ENCODE measurements at regions not wholly inside any gene's neighbourhood (a gene's known extent, or its start where the extent isn't known, plus 50 kb on each side); places are given as distances from the start of the nearest gene placed in this dataset.

GRCh38 chr9:29866556-29866955, 2293.3 kb upstream of the C9orf72 start:
- intact Hi-C loops (cut with DNase I): no loop called here
- whole genome bisulfite sequencing, 2 donors: 48 to 50% methylated on average over 4 of the region's 4 CpGs
- H3K27me3 ChIP-seq: no peaks in the 10 kb centered on the region
- no peak overlapping the region for H3K4me3 ChIP-seq
- no peaks in the 10 kb centered on the region for H3K36me3 ChIP-seq
- no peak for TF ChIP-seq CTCF (IDR thresholded peaks at IDR 0.05)
- TF ChIP-seq POLR2A (IDR thresholded peaks at IDR 0.05): no peak
- H3K9me3 ChIP-seq: no peaks in the 10 kb centered on the region
- H3K27ac ChIP-seq: no peak overlapping the region
- DNase-seq: no peak
- no peaks in the 10 kb centered on the region for H3K4me1 ChIP-seq

GRCh38 chr9:29873579-29873978, 2300.3 kb upstream of the C9orf72 start:
- DNase-seq: no peak
- Histone ChIP-seq H3K27ac (no peak overlapping the region), H3K4me3 (no peak overlapping the region), H3K27me3 (no peaks in the 10 kb centered on the region), H3K9me3 (no peaks in the 10 kb centered on the region), H3K36me3 (no peaks in the 10 kb centered on the region), H3K4me1 (no peaks in the 10 kb centered on the region)
- TF ChIP-seq POLR2A (IDR thresholded peaks at IDR 0.05) (no peak), CTCF (IDR thresholded peaks at IDR 0.05) (no peak)
- intact Hi-C loops (cut with DNase I): no loop called here

GRCh38 chr9:29875547-29875946, 2302.3 kb upstream of the C9orf72 start:
- no peaks in the 10 kb centered on the region for H3K4me1 ChIP-seq
- H3K27ac ChIP-seq: no peak overlapping the region
- no peaks in the 10 kb centered on the region for H3K36me3 ChIP-seq
- no peaks in the 10 kb centered on the region for H3K27me3 ChIP-seq
- intact Hi-C loops (cut with DNase I): no loop called here
- H3K4me3 ChIP-seq: no peak overlapping the region
- WGBS, 2 donors: 57 to 71% methylated on average over 2 of the region's 2 CpGs
- TF ChIP-seq POLR2A (IDR thresholded peaks at IDR 0.05): no peak
- no peak for TF ChIP-seq CTCF (IDR thresholded peaks at IDR 0.05)
- no peak for DNase-seq
- H3K9me3 ChIP-seq: no peaks in the 10 kb centered on the region

- TF ChIP-seq POLR2A (IDR thresholded peaks at IDR 0.05) (no peak), CTCF (IDR thresholded peaks at IDR 0.05) (no peak)
Measured at GRCh38 chr9:29882767-29883166, 2309.5 kb upstream of the C9orf72 start.

GRCh38 chr9:29906065-29906464, 2332.8 kb upstream of the C9orf72 start:
- no peak for DNase-seq
- no peaks in the 10 kb centered on the region for H3K27me3 ChIP-seq
- H3K36me3 ChIP-seq: no peaks in the 10 kb centered on the region
- H3K4me1 ChIP-seq: no peaks in the 10 kb centered on the region
- H3K27ac ChIP-seq: no peak overlapping the region
- intact Hi-C loops (cut with DNase I): no loop called here
- TF ChIP-seq CTCF (IDR thresholded peaks at IDR 0.05): no peak
- no peak for TF ChIP-seq POLR2A (IDR thresholded peaks at IDR 0.05)
- H3K9me3 ChIP-seq: no peaks in the 10 kb centered on the region
- no peak overlapping the region for H3K4me3 ChIP-seq

More at GRCh38 chr9:29882767-29883166, 2309.5 kb upstream of the C9orf72 start:
- intact Hi-C loops (cut with DNase I): no loop called here
- H3K4me3 ChIP-seq: no peak overlapping the region
- no peaks in the 10 kb centered on the region for H3K9me3 ChIP-seq
- H3K36me3 ChIP-seq: no peaks in the 10 kb centered on the region
- H3K27me3 ChIP-seq: no peaks in the 10 kb centered on the region
- no peak for DNase-seq
- H3K4me1 ChIP-seq: no peaks in the 10 kb centered on the region
- H3K27ac ChIP-seq: no peak overlapping the region
- WGBS, 2 donors: 52 to 54% methylated on average over 2 of the region's 2 CpGs
